ENCODE measurements at regions not wholly inside any gene's neighbourhood (a gene's known extent, or its start where the extent isn't known, plus 50 kb on each side); places are given as distances from the start of the nearest gene placed in this dataset.
"Not testable (repeated sequence)": the region's sequence is repeated elsewhere in the genome, so short reads cannot be mapped to it uniquely, and the experiment has no call there.

DNA sequence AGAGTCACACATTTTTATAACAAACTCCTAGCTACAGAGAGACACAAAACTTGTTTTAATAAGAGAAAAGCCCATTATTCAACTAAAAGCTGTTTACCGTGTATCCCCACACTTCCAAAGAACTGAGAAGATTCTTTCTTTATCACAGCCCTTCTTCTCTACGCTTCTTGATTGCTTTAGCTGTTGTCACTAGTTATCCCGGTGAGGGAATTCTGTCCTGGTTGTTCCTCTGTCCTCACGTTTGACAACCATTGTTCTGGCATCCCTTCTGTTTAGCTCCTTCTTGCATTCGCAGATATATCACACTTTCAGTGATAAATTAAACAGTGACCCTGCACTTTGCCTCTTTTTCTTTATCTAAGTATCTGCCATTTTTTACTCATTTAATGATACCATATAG is 1035.1 kb upstream of the PCDH20 start:
- no peaks in the 10 kb centered on the region for H3K27me3 ChIP-seq (ENCODE audit: insufficient read depth, low read length)
- H3K4me1 ChIP-seq (ENCODE audit: insufficient read depth, low read length) = no peaks in the 10 kb centered on the region
- no peak overlapping the region for H3K14ac ChIP-seq (ENCODE audit: insufficient read depth, low read length)
- no peak overlapping the region for H2BK5ac ChIP-seq (ENCODE audit: insufficient read length, low read length)
- no peak overlapping the region for H3T11ph ChIP-seq (ENCODE audit: low read length)
- H3K4me2 ChIP-seq (ENCODE audit: insufficient read depth, insufficient read length, low read length) = no peak overlapping the region
- no peak overlapping the region for H3K18ac ChIP-seq (ENCODE audit: insufficient read length, low read depth, low read length)
- no peak overlapping the region for H2BK120ac ChIP-seq (ENCODE audit: low read depth, low read length, poor library complexity, severe bottlenecking)
- H3K27ac Mint-ChIP-seq = no peak overlapping the region
- no peaks in the 10 kb centered on the region for H3K23me2 ChIP-seq (ENCODE audit: insufficient read length, low read depth, low read length, poor library complexity, severe bottlenecking)
- H4K8ac ChIP-seq (replicated peaks; ENCODE audit: insufficient read length, low read depth, low read length) = no peak overlapping the region
- no peaks in the 10 kb centered on the region for H3K27me3 Mint-ChIP-seq (ENCODE audit: low read depth)
- H4K5ac ChIP-seq (ENCODE audit: insufficient read length, low read depth, low read length) = no peak overlapping the region
- no peak overlapping the region for H4K91ac ChIP-seq (ENCODE audit: insufficient read length, low read depth, low read length)
- H3K79me2 ChIP-seq (ENCODE audit: insufficient read depth, low read length) = no peaks in the 10 kb centered on the region
- DNase-seq = no peak
- no peak overlapping the region for H3K9ac ChIP-seq (ENCODE audit: extremely low read depth, insufficient read length, low read length)
- no peak overlapping the region for H2BK15ac ChIP-seq (ENCODE audit: low read depth, low read length)
- H3K4ac ChIP-seq (ENCODE audit: low read depth, low read length) = no peak overlapping the region
- H3K23ac ChIP-seq (ENCODE audit: insufficient read length, low read depth, low read length) = no peak overlapping the region
- H3K9me3 Mint-ChIP-seq = peaks cover 0 to 2% of the 10 kb centered on the region in 2 experiments; a peak in 2 of 5 replicates
- H4K20me1 ChIP-seq (ENCODE audit: control insufficient read depth, insufficient read depth, insufficient read length) = no peaks in the 10 kb centered on the region
- no peak overlapping the region for H2AK5ac ChIP-seq (ENCODE audit: insufficient read length, low read length)
- no peak overlapping the region for H2BK12ac ChIP-seq (ENCODE audit: insufficient read length, low read depth, low read length)
- peaks cover 0 to 8% (median 0%) of the 10 kb centered on the region in 3 experiments; a peak in 2 of 7 replicates for H3K36me3 Mint-ChIP-seq (ENCODE audit: insufficient read depth in 1 of 3, low read depth in 3 of 3)
- H2AFZ ChIP-seq (ENCODE audit: low read length) = no peak overlapping the region
- no peak overlapping the region for H3K4me3 Mint-ChIP-seq
- H3K27ac ChIP-seq (ENCODE audit: insufficient read length, low read depth, low read length) = no peak overlapping the region
- H2BK20ac ChIP-seq (ENCODE audit: low read depth, low read length, poor library complexity, severe bottlenecking) = no peak overlapping the region
- H3K4me1 Mint-ChIP-seq = no peaks in the 10 kb centered on the region
- TF ChIP-seq CTCF (conservative IDR thresholded peaks at IDR 0.05) = no peak
- no peaks in the 10 kb centered on the region for H3K9me3 ChIP-seq (ENCODE audit: control insufficient read depth, low read depth, low read length)
- H3K56ac ChIP-seq (ENCODE audit: insufficient read length, low read depth, low read length) = no peak overlapping the region
- H3K79me1 ChIP-seq (ENCODE audit: insufficient read depth, low read depth, low read length, poor library complexity, severe bottlenecking) = no peaks in the 10 kb centered on the region
- no CpG with 5 or more reads among the region's 5 CpGs for WGBS (ENCODE audit: extremely low coverage, insufficient read length, low lambda C conversion rate)

DNA sequence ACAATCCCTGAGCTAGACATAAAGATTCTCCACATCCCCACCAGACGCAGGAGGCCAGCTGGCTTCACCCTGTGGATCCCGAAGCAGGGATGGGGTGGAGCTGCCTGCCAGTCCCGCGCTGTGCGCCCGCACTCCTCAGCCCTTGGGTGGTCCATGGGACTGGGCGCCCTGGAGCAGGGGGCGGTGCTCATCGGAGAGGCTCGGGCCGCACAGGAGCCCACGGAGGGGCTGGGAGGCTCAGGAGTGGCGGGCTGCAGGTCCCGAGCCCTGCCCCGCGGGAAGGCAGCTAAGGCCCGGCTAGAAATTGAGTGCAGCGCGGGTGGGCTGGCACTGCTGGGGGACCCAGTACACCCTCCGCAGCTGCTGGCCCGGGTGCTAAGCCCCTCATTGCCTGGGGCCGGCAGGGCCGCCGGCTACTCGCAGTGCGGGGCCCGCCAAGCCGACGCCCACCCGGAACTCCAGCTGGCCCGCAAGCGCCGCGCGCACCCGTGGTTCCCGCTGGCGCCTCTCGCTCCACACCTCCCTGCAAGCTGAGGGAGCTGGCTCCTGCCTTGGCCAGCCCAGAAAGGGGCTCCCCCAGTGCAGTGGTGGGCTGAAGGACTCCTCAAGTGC is 1032.2 kb upstream of the PCDH20 start:
- H4K5ac ChIP-seq (ENCODE audit: insufficient read length, low read depth, low read length); H3K27me3 Mint-ChIP-seq (ENCODE audit: low read depth): not testable (repeated sequence)

More for the DNA sequence above, 1032.2 kb upstream of the PCDH20 start:
- DNase-seq; H2BK120ac ChIP-seq (ENCODE audit: low read depth, low read length, poor library complexity, severe bottlenecking); H4K20me1 ChIP-seq (ENCODE audit: control insufficient read depth, insufficient read depth, insufficient read length); H3K27ac Mint-ChIP-seq; H3K4me3 Mint-ChIP-seq; H3K9ac ChIP-seq (ENCODE audit: extremely low read depth, insufficient read length, low read length); H3K23ac ChIP-seq (ENCODE audit: insufficient read length, low read depth, low read length); H3K27ac ChIP-seq (ENCODE audit: insufficient read length, low read depth, low read length); H3K4ac ChIP-seq (ENCODE audit: low read depth, low read length); H3K18ac ChIP-seq (ENCODE audit: insufficient read length, low read depth, low read length); H3K4me1 Mint-ChIP-seq; H4K91ac ChIP-seq (ENCODE audit: insufficient read length, low read depth, low read length); H2BK20ac ChIP-seq (ENCODE audit: low read depth, low read length, poor library complexity, severe bottlenecking); H3K4me2 ChIP-seq (ENCODE audit: insufficient read depth, insufficient read length, low read length); H3K14ac ChIP-seq (ENCODE audit: insufficient read depth, low read length); H3K9me3 Mint-ChIP-seq; H3T11ph ChIP-seq (ENCODE audit: low read length); H3K4me1 ChIP-seq (ENCODE audit: insufficient read depth, low read length); H2BK12ac ChIP-seq (ENCODE audit: insufficient read length, low read depth, low read length); H3K27me3 ChIP-seq (ENCODE audit: insufficient read depth, low read length); H3K79me1 ChIP-seq (ENCODE audit: insufficient read depth, low read depth, low read length, poor library complexity, severe bottlenecking); H2AK5ac ChIP-seq (ENCODE audit: insufficient read length, low read length); H3K23me2 ChIP-seq (ENCODE audit: insufficient read length, low read depth, low read length, poor library complexity, severe bottlenecking); H2BK5ac ChIP-seq (ENCODE audit: insufficient read length, low read length); H2AFZ ChIP-seq (ENCODE audit: low read length); H3K79me2 ChIP-seq (ENCODE audit: insufficient read depth, low read length); H4K8ac ChIP-seq (replicated peaks; ENCODE audit: insufficient read length, low read depth, low read length); H2BK15ac ChIP-seq (ENCODE audit: low read depth, low read length); H3K36me3 Mint-ChIP-seq (ENCODE audit: insufficient read depth in 1 of 3, low read depth in 3 of 3); H3K56ac ChIP-seq (ENCODE audit: insufficient read length, low read depth, low read length); H3K9me3 ChIP-seq (ENCODE audit: control insufficient read depth, low read depth, low read length): not testable (repeated sequence)
- WGBS (ENCODE audit: extremely low coverage, insufficient read length, low lambda C conversion rate) = no CpG with 5 or more reads among the region's 39 CpGs
